Vagina (tissue), 2 donors: ENCODE measurements at regions not wholly inside any gene's neighbourhood (a gene's known extent, or its start where the extent isn't known, plus 50 kb on each side); places are given as distances from the start of the nearest gene placed in this dataset.
"Not testable (repeated sequence)": the region's sequence is repeated elsewhere in the genome, so short reads cannot be mapped to it uniquely, and the experiment has no call there.

ENCODE experiments used
- DNase-seq, 2 donors: peaks; one replicate each; pipeline ENCODE4 v3.0.0-alpha.2; 2017; ENCODE audit errors: extremely low spot score in 2 of 2
- H3K27ac ChIP-seq: fragments of 200-600 bp; sonication (generic); one replicate; pipeline ENCODE4 v1.5.1; 2019
- H3K27me3 ChIP-seq: fragments of 200-600 bp; sonication (generic); one replicate; pipeline ENCODE4 v1.5.1; 2019
- H3K36me3 ChIP-seq, 2 donors: fragments of 200-600 bp; sonication (generic); one replicate each; pipeline ENCODE4 v1.5.1; 2017 to 2019
- H3K4me1 ChIP-seq: fragments of 200-600 bp; sonication (generic); one replicate; pipeline ENCODE4 v1.5.1; 2019
- H3K4me3 ChIP-seq, 2 donors: fragments of 200-600 bp; sonication (generic); 1 replicate in 1 of 2; 2 replicates in 1 of 2; pipeline ENCODE4 v1.5.1; 2016 to 2019
- H3K9me3 ChIP-seq: fragments of 200-600 bp; sonication (generic); one replicate; pipeline ENCODE4 v1.5.1; 2019
- POLR2A ChIP-seq, 2 donors: fragments of 450-650 bp; IDR thresholded peaks; one replicate each; pipeline ENCODE4 v1.6.1; 2017; ENCODE audit warnings: antibody characterized with exemption in 2 of 2, mild to moderate bottlenecking in 2 of 2, moderate library complexity in 2 of 2
- POLR2AphosphoS5 ChIP-seq, 2 donors: sonication (generic); formaldehyde crosslinking; IDR thresholded peaks; one replicate each; pipeline ENCODE4 v1.9.0; 2017; ENCODE audit warnings: antibody characterized with exemption in 2 of 2, mild to moderate bottlenecking in 2 of 2, low read depth in 1 of 2; ENCODE audit not compliant: insufficient read depth in 1 of 2
- intact Hi-C: fragments of 100-400 bp; cut with DNase I; formaldehyde crosslinking; loops from one replicate; pipeline ENCODE4 v1.15.1; 2023
- TF ChIP-seq, protein P1 (sequence below), 3 experiments: fragments of 450-650 bp in 2 of 3; fragments of 200-600 bp in 1 of 3; sonication (generic) in 1 of 3; IDR thresholded peaks; one replicate each; pipeline ENCODE4 v1.5.1; 2017 to 2019; ENCODE audit warnings: antibody characterized with exemption in 3 of 3, mild to moderate bottlenecking in 2 of 3, moderate library complexity in 2 of 3

DNA sequence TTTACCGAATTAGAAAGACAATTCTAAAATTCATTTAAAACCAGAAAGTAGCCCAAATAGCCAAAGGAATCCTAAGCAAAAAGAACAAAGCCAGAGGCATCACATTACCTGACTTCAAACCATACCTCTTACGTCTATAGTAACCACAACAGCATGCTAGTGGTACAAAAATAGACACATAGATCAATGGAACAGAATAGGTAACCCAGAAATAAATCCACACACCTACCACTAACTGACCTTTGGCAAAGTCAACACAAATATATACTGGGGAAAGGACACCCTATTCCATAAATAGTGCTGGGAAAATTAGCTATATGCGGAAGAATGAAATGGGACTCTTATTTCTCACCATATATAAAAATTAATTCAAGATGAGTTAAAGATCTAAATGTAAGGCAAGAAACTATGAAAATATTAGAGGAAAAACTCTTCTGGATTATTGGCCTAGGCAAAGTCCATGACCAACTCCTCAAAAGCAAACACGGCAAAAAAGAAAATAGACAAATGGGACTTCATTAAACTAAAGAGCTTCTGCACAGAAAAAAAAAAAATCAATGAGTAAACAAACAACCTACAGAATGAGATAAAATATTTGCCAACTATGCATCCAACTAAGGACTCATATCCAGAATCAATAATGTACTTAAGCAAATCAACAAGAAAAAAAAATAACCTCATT, 568.9 kb downstream of the SOX5 start:
- Histone ChIP-seq H3K36me3 (no peaks in the 10 kb centered on the region), H3K4me3 (no peak overlapping the region), H3K9me3 (no peaks in the 10 kb centered on the region), H3K27me3 (no peaks in the 10 kb centered on the region), H3K4me1 (no peaks in the 10 kb centered on the region), H3K27ac (no peak overlapping the region)
- intact Hi-C loops = no loop called here
- no peak for DNase-seq
- TF ChIP-seq POLR2A (IDR thresholded peaks at IDR 0.05) = no peak
- TF ChIP-seq, protein P1, sequence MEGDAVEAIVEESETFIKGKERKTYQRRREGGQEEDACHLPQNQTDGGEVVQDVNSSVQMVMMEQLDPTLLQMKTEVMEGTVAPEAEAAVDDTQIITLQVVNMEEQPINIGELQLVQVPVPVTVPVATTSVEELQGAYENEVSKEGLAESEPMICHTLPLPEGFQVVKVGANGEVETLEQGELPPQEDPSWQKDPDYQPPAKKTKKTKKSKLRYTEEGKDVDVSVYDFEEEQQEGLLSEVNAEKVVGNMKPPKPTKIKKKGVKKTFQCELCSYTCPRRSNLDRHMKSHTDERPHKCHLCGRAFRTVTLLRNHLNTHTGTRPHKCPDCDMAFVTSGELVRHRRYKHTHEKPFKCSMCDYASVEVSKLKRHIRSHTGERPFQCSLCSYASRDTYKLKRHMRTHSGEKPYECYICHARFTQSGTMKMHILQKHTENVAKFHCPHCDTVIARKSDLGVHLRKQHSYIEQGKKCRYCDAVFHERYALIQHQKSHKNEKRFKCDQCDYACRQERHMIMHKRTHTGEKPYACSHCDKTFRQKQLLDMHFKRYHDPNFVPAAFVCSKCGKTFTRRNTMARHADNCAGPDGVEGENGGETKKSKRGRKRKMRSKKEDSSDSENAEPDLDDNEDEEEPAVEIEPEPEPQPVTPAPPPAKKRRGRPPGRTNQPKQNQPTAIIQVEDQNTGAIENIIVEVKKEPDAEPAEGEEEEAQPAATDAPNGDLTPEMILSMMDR (IDR thresholded peaks at IDR 0.05) = no peak
- TF ChIP-seq POLR2AphosphoS5 (IDR thresholded peaks at IDR 0.05; ENCODE audit: insufficient read depth in 1 of 2, low read depth in 1 of 2) = no peak

DNA sequence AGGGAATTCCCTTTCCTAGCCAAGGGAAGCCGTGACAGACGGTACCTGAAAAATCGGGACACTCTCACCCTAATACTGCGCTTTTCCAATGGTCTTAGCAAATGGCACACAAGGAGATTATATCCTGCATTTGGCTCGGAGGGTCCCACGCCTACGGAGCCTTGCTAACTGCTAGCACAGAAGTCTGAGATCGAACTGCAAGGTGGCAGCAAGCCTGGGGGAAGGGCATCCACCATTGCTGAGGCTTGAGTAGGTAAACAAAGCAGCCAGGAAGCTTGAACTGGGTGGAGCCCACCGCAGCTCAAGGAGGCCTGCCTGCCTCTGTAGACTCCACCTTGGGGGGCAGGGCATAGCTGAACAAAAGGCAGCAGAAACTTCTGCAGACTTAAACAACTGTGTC, 560.6 kb downstream of the SOX5 start:
- not testable (repeated sequence) for H3K27ac ChIP-seq

DNA sequence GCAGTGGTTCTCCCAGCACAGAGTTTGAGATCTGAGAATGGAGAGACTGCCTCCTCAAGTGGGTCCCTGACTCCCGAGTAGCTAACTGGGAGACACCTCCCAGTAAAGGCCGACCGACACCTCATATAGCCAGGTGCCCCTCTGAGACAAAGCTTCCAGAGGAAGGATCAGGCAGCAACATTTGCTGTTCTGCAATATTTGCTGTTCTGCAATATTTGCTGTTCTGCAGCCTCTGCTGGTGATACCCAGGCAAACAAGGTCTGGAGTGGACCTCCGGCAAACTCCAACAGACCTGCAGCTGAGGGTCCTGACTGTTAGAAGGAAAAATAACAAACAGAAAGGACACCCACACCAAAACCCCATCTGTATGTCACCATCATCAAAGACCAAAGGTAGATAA, 560.2 kb downstream of the SOX5 start:
- H3K4me1 ChIP-seq, intact Hi-C loops, H3K9me3 ChIP-seq, H3K4me3 ChIP-seq, H3K27ac ChIP-seq, DNase-seq, H3K36me3 ChIP-seq, H3K27me3 ChIP-seq: not testable (repeated sequence)

More for the DNA sequence above, 560.6 kb downstream of the SOX5 start:
- H3K4me3 ChIP-seq, H3K9me3 ChIP-seq, DNase-seq, H3K27me3 ChIP-seq, intact Hi-C loops, H3K4me1 ChIP-seq, H3K36me3 ChIP-seq: not testable (repeated sequence)

DNA sequence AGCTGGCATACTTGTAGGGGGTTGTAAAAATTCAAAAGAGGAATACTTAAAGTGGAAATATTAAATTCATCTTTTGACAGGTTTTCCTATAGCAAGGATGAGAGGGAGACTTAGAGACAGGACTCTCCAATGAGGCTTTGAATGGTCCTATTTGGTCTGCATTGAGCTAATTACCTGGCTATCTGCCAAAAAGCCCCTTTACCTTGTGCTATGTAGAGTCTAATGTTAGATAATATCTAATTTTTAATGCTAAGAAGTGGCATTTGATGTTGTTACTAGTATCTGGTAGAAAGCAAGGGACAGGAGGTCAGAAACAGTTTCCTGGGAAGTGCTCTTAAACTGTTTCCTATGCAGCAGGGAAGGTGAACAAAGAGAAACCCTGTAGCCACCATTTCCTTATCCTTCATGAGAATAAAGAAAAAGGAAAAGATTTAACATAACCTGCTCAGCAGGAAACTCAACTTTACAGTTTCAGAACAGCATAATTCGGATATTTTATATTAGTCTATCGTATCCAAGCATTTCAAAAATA, 550.0 kb downstream of the SOX5 start:
- no peaks in the 10 kb centered on the region for H3K27me3 ChIP-seq
- intact Hi-C loops = no loop called here
- H3K4me1 ChIP-seq = no peaks in the 10 kb centered on the region
- no peaks in the 10 kb centered on the region for H3K36me3 ChIP-seq
- H3K27ac ChIP-seq = no peak overlapping the region
- no peak overlapping the region for H3K4me3 ChIP-seq
- H3K9me3 ChIP-seq = no peaks in the 10 kb centered on the region
- no peak for DNase-seq
- TF ChIP-seq POLR2AphosphoS5 (IDR thresholded peaks at IDR 0.05; ENCODE audit: insufficient read depth in 1 of 2, low read depth in 1 of 2) = no peak

DNA sequence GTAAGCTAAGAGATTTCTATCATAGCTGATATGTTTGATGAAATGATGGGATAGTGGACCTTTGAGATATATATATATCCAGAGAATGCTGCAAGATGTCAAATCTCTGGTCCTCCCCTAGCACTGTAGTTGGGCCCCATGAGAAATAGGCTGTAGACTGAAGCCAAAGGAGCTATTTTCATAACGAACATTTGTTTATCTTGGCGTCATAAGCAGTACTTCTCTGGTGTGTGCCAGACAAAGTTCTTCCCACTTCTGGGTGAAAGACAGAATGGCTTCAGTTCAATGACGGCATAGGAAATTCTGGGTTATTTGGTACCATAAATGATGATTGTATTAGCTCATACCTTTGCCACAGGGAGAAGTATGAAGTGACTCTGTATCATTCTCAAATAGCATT, 534.3 kb downstream of the SOX5 start:
- Histone ChIP-seq H3K4me1 (no peaks in the 10 kb centered on the region), H3K27ac (no peak overlapping the region), H3K9me3 (no peaks in the 10 kb centered on the region), H3K36me3 (no peaks in the 10 kb centered on the region), H3K27me3 (no peaks in the 10 kb centered on the region), H3K4me3 (no peak overlapping the region)
- intact Hi-C loops = no loop called here
- DNase-seq = no peak
- TF ChIP-seq POLR2A (IDR thresholded peaks at IDR 0.05) = no peak
- TF ChIP-seq POLR2AphosphoS5 (IDR thresholded peaks at IDR 0.05; ENCODE audit: insufficient read depth in 1 of 2, low read depth in 1 of 2) = no peak
- TF ChIP-seq, protein P1 (IDR thresholded peaks at IDR 0.05) = no peak

DNA sequence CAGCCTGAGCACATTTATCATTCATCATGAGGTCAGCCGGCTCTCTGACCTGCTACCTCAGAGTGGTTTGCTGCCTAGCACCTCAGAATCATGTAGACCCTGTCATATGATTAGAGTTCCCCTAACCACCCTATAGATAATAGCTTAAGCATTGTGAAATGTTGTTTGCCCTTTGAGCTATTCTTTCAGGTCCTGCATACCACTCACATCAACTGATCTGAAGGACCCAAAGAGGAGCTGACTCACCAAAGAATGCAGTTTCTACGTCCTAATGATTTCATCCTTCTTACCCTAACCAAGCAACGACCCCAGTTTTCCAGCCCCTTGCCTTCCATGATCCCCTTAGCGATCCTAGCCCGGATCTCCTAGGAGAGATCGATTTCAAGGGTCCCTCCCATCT, 527.9 kb downstream of the SOX5 start:
- Histone ChIP-seq H3K9me3 (no peaks in the 10 kb centered on the region), H3K27me3 (no peaks in the 10 kb centered on the region), H3K36me3 (no peaks in the 10 kb centered on the region), H3K27ac (no peak overlapping the region), H3K4me3 (no peak overlapping the region), H3K4me1 (no peaks in the 10 kb centered on the region)
- intact Hi-C loops = no loop called here
- DNase-seq = no peak
- TF ChIP-seq, protein P1 (IDR thresholded peaks at IDR 0.05) = no peak
- TF ChIP-seq POLR2A (IDR thresholded peaks at IDR 0.05) = no peak
- no peak for TF ChIP-seq POLR2AphosphoS5 (IDR thresholded peaks at IDR 0.05; ENCODE audit: insufficient read depth in 1 of 2, low read depth in 1 of 2)
